DND-41 (cell line): ENCODE measurements at regions not wholly inside any gene's neighbourhood (a gene's known extent, or its start where the extent isn't known, plus 50 kb on each side); places are given as distances from the start of the nearest gene placed in this dataset.

Experiments
- CTCF ChIP-seq: IDR thresholded peaks from 2 replicates; pipeline ENCODE4 v1.5.1; 2012; ENCODE audit warnings: borderline replicate concordance, low read length, moderate library complexity, mild to moderate bottlenecking; ENCODE audit not compliant: poor library complexity, severe bottlenecking; ENCODE audit errors: extremely low read depth
- EZH2 ChIP-seq: IDR thresholded peaks from 3 replicates; pipeline ENCODE4 v1.6.1; 2012; ENCODE audit warnings: borderline replicate concordance, low read depth, mild to moderate bottlenecking, moderate library complexity, low read length, inconsistent platforms; ENCODE audit not compliant: severe bottlenecking

DNA sequence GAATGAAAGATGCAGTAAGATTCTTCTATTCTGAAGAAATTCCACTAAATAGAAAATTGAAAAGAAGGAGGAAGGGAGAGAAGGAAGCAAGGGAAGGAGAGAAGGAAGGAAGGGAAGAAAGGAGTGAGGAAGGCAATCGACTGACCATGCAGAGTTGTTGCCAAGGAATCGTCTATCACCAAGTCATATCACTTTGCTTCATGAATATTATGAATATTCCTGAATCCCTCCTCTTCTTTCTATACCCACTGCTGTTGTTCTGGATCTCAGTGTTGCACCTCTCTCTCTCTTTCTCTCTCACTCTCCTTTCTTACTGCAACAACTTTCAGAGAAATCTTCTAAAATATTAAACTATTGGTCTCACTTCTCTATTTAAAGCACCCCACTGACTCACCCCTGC is 222.4 kb downstream of the IPO8 start:
- TF ChIP-seq CTCF: no peak
- no peak for TF ChIP-seq EZH2
